SU-DHL-6 (cell line): ENCODE measurements at regions not wholly inside any gene's neighbourhood (a gene's known extent, or its start where the extent isn't known, plus 50 kb on each side); places are given as distances from the start of the nearest gene placed in this dataset.

Experiments used
- EZH2phosphoT487 ChIP-seq: fragments of 200-600 bp; sonication (generic), shearing (Covaris generic); conservative IDR thresholded peaks from 2 replicates; pipeline ENCODE4 v1.6.1; 2018; ENCODE audit warnings: mild to moderate bottlenecking, antibody characterized with exemption, low read length, moderate library complexity, mixed read lengths
- TF ChIP-seq, protein P1 (sequence below): fragments of 200-600 bp; sonication (generic); IDR thresholded peaks from one replicate; pipeline ENCODE4 v1.5.1; 2017; ENCODE audit warnings: antibody characterized with exemption, mild to moderate bottlenecking, low read length, moderate library complexity; ENCODE audit not compliant: insufficient read depth, poor library complexity, severe bottlenecking

DNA sequence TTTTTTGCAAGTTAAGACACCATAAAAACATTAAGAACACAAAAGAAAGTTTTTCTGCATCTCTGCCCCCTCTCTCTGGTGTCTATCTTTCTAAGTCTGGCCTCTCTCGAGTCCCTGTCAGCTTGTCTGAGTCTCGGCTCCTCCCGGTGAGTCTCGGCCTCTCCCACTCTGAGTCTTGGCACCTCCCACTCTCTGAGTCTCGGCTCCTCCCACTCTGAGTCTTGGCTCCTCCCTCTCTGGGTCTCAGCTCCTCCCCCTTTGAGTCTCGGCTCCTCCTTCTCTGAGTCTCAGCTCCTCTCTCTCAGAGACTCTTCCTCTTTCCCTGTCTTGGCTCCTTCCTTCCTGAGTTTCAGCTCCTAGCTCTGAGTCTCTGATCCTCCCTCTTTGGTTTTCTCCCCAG lies 72.5 kb upstream of the AMPD3 start:
- TF ChIP-seq, protein P1, sequence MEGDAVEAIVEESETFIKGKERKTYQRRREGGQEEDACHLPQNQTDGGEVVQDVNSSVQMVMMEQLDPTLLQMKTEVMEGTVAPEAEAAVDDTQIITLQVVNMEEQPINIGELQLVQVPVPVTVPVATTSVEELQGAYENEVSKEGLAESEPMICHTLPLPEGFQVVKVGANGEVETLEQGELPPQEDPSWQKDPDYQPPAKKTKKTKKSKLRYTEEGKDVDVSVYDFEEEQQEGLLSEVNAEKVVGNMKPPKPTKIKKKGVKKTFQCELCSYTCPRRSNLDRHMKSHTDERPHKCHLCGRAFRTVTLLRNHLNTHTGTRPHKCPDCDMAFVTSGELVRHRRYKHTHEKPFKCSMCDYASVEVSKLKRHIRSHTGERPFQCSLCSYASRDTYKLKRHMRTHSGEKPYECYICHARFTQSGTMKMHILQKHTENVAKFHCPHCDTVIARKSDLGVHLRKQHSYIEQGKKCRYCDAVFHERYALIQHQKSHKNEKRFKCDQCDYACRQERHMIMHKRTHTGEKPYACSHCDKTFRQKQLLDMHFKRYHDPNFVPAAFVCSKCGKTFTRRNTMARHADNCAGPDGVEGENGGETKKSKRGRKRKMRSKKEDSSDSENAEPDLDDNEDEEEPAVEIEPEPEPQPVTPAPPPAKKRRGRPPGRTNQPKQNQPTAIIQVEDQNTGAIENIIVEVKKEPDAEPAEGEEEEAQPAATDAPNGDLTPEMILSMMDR: no peak
- no peak for TF ChIP-seq EZH2phosphoT487
